ENCODE measurements at regions not wholly inside any gene's neighbourhood (a gene's known extent, or its start where the extent isn't known, plus 50 kb on each side); places are given as distances from the start of the nearest gene placed in this dataset.

- ATAC-seq (no peak), DNase-seq (no peak)
- Histone ChIP-seq H3K9me3 (no peaks in the 10 kb centered on the region), H3K36me3 (no peaks in the 10 kb centered on the region), H3K27me3 (no peaks in the 10 kb centered on the region), H3K4me1 (no peaks in the 10 kb centered on the region), H3K27ac (no peak overlapping the region), H3K4me3 (no peak overlapping the region)
- WGBS, 4 donors: 77 to 85% (median 80%) methylated on average over 13 of the region's 13 CpGs
- no peak for TF ChIP-seq POLR2A (IDR thresholded peaks at IDR 0.05)
- TF ChIP-seq CTCF (IDR thresholded peaks at IDR 0.05): no peak
- intact Hi-C loops (cut with DNase I): no loop called here
Measured at GRCh38 chr7:91565499-91566401, 301.5 kb downstream of the FZD1 start.

GRCh38 chr7:91566402-91566732 is 302.1 kb downstream of the FZD1 start:
- ATAC-seq (no peak), DNase-seq (no peak)
- Histone ChIP-seq H3K36me3 (no peaks in the 10 kb centered on the region), H3K4me3 (no peak overlapping the region), H3K4me1 (no peaks in the 10 kb centered on the region), H3K27me3 (no peaks in the 10 kb centered on the region), H3K27ac (no peak overlapping the region), H3K9me3 (no peaks in the 10 kb centered on the region)
- WGBS, 4 donors: 92 to 95% (median 94%) methylated on average over 3 of the region's 3 CpGs
- intact Hi-C loops (cut with DNase I): no loop called here
- TF ChIP-seq CTCF (IDR thresholded peaks at IDR 0.05) (no peak), POLR2A (IDR thresholded peaks at IDR 0.05) (no peak)

- 82 to 88% (median 83%) methylated on average over 7 of the region's 7 CpGs for WGBS, 4 donors
- ATAC-seq (no peak), DNase-seq (no peak)
- Histone ChIP-seq H3K27ac (no peak overlapping the region), H3K9me3 (no peaks in the 10 kb centered on the region), H3K4me1 (no peaks in the 10 kb centered on the region), H3K4me3 (no peak overlapping the region), H3K27me3 (no peaks in the 10 kb centered on the region), H3K36me3 (no peaks in the 10 kb centered on the region)
- TF ChIP-seq POLR2A (IDR thresholded peaks at IDR 0.05): no peak
- TF ChIP-seq CTCF (IDR thresholded peaks at IDR 0.05): no peak
- intact Hi-C loops (cut with DNase I): no loop called here
Measured at GRCh38 chr7:91567081-91568012, 303.1 kb downstream of the FZD1 start.

GRCh38 chr7:91568138-91568537 is 303.9 kb downstream of the FZD1 start:
- intact Hi-C loops (cut with DNase I): no loop called here
- no peaks in the 10 kb centered on the region for H3K9me3 ChIP-seq
- H3K36me3 ChIP-seq: no peaks in the 10 kb centered on the region
- H3K4me3 ChIP-seq: no peak overlapping the region
- ATAC-seq: no peak
- TF ChIP-seq CTCF (IDR thresholded peaks at IDR 0.05) (no peak), POLR2A (IDR thresholded peaks at IDR 0.05) (no peak)
- H3K4me1 ChIP-seq: no peaks in the 10 kb centered on the region
- WGBS, 4 donors: 93 to 100% (median 99%) methylated on average over 1 of the region's 1 CpG
- no peaks in the 10 kb centered on the region for H3K27me3 ChIP-seq
- DNase-seq: no peak
- H3K27ac ChIP-seq: no peak overlapping the region
